PC-3 (cell line): ENCODE measurements at regions not wholly inside any gene's neighbourhood (a gene's known extent, or its start where the extent isn't known, plus 50 kb on each side); places are given as distances from the start of the nearest gene placed in this dataset.

Experiments used
- ATAC-seq: fragments of 200-7000 bp; cut with Tn5 transposase; 2 replicates; pipeline ENCODE4 v1.9.1; 2020; ENCODE audit warnings: mild to moderate bottlenecking, moderate library complexity
- BruUV-seq: library from RNA; stranded (reverse); fragments of 400-500 nt; replicated peaks from 2 replicates; lab custom pipeline; 2021; lab: Mats Ljungman, UMichigan
- CTCF ChIA-PET: fragments of 300-600 bp; sonication (Branson Sonifier 250); formaldehyde crosslinking; loops from one replicate; lab custom pipeline; 2022; ENCODE audit warnings: antibody characterized with exemption; lab: Charles Lee
- POLR2A ChIA-PET: fragments of 300-600 bp; sonication (Branson Sonifier 250); formaldehyde crosslinking; loops from one replicate; lab custom pipeline; 2022; ENCODE audit warnings: antibody characterized with exemption; ENCODE audit not compliant: unreplicated experiment; lab: Charles Lee
- DNase-seq: peaks from one replicate; pipeline ENCODE4 v3.0.0-alpha.2; 2015
- H2AFZ ChIP-seq: fragments of 300-600 bp; sonication (generic); 2 replicates; pipeline ENCODE4 v1.6.0; 2016; ENCODE audit warnings: antibody characterized with exemption, low read length
- H3F3A ChIP-seq: fragments of 300-600 bp; sonication (generic); one replicate; pipeline ENCODE4 v1.6.0; 2017; ENCODE audit warnings: antibody characterized with exemption, low read length, control low read depth, mild to moderate bottlenecking; ENCODE audit not compliant: unreplicated experiment
- H3K27ac ChIP-seq: fragments of 300-600 bp; sonication (generic); 2 replicates; pipeline ENCODE4 v1.5.1; 2016; ENCODE audit warnings: mild to moderate bottlenecking, low read length
- H3K27me3 ChIP-seq: fragments of 300-600 bp; sonication (generic); 2 replicates; pipeline ENCODE4 v1.6.1; 2016; ENCODE audit warnings: low read length, mixed read lengths
- H3K36me3 ChIP-seq: fragments of 300-600 bp; sonication (generic); 2 replicates; pipeline ENCODE4 v1.6.1; 2016; ENCODE audit warnings: low read depth, mixed run types, low read length, mixed read lengths
- H3K4me1 ChIP-seq: fragments of 300-600 bp; sonication (generic); 2 replicates; pipeline ENCODE4 v1.5.1; 2016; ENCODE audit warnings: low read length; ENCODE audit not compliant: insufficient read depth
- H3K4me2 ChIP-seq: fragments of 300-600 bp; sonication (generic); 2 replicates; pipeline ENCODE4 v1.6.0; 2016; ENCODE audit warnings: low read length
- H3K4me3 ChIP-seq: fragments of 300-600 bp; sonication (generic); 2 replicates; pipeline ENCODE4 v1.5.1; 2016; ENCODE audit warnings: mild to moderate bottlenecking, low read length, mixed read lengths
- H3K79me2 ChIP-seq: fragments of 300-600 bp; sonication (generic); 2 replicates; pipeline ENCODE4 v1.6.1; 2017; ENCODE audit warnings: low read length, mixed read lengths
- H3K9ac ChIP-seq: fragments of 300-600 bp; sonication (generic); 2 replicates; pipeline ENCODE4 v1.6.0; 2016; ENCODE audit warnings: mild to moderate bottlenecking, low read length
- H3K9me2 ChIP-seq: fragments of 300-600 bp; sonication (generic); replicated peaks from 2 replicates; pipeline ENCODE4 v1.6.1; 2016; ENCODE audit warnings: mixed run types, low read length, mixed read lengths
- H3K9me3 ChIP-seq: fragments of 300-600 bp; sonication (generic); 2 replicates; pipeline ENCODE4 v1.6.1; 2016; ENCODE audit warnings: low read length, mixed read lengths
- H4K20me1 ChIP-seq: fragments of 300-600 bp; sonication (generic); 2 replicates; pipeline ENCODE4 v1.6.1; 2016; ENCODE audit warnings: low read length, mixed read lengths
- EZH2 ChIP-seq: fragments of 300-600 bp; sonication (generic); IDR thresholded peaks from one replicate; pipeline ENCODE4 v1.6.1; 2017; ENCODE audit warnings: antibody characterized with exemption, mild to moderate bottlenecking, low read length; ENCODE audit not compliant: unreplicated experiment
- EZH2phosphoT487 ChIP-seq: fragments of 300-600 bp; sonication (generic); IDR thresholded peaks from 2 replicates; pipeline ENCODE4 v1.6.1; 2018; ENCODE audit warnings: mild to moderate bottlenecking, antibody characterized with exemption, low read length, borderline replicate concordance
- intact Hi-C: fragments of 100-400 bp; cut with micrococcal nuclease; formaldehyde crosslinking; loops from 2 replicates; pipeline ENCODE4 v1.9.0; 2023
- TF ChIP-seq, protein P1 (sequence below): fragments of 300-600 bp; sonication (generic); conservative IDR thresholded peaks from 2 replicates; pipeline ENCODE4 v1.5.1; 2017; ENCODE audit warnings: antibody characterized with exemption, low read depth, mild to moderate bottlenecking, low read length

DNA sequence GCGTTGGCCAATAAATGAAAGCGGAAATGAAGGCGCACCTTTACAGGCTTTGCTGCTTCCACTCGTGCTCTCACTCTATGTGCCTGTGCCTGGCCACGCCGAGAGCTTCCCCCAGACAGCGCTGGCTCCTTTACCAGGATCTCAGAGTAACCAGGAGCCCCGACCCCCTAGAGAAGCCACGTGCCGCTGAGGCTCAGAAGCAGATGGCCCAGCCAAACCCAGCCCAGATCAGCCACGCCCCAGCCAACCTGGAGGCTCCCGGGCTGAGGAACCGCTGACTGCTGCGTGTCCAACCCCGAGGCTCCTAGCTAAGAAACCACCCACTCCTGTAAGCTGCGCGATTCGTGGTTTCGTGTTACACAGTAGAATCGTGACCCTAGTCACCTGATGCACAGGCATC is 199.3 kb downstream of the NCK2 start:
- H2AFZ ChIP-seq: no peak overlapping the region
- no peak for TF ChIP-seq EZH2
- TF ChIP-seq, protein P1, sequence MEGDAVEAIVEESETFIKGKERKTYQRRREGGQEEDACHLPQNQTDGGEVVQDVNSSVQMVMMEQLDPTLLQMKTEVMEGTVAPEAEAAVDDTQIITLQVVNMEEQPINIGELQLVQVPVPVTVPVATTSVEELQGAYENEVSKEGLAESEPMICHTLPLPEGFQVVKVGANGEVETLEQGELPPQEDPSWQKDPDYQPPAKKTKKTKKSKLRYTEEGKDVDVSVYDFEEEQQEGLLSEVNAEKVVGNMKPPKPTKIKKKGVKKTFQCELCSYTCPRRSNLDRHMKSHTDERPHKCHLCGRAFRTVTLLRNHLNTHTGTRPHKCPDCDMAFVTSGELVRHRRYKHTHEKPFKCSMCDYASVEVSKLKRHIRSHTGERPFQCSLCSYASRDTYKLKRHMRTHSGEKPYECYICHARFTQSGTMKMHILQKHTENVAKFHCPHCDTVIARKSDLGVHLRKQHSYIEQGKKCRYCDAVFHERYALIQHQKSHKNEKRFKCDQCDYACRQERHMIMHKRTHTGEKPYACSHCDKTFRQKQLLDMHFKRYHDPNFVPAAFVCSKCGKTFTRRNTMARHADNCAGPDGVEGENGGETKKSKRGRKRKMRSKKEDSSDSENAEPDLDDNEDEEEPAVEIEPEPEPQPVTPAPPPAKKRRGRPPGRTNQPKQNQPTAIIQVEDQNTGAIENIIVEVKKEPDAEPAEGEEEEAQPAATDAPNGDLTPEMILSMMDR: no peak
- TF ChIP-seq EZH2phosphoT487: no peak
- no peak overlapping the region for H3K4me2 ChIP-seq
- H4K20me1 ChIP-seq: no peaks in the 10 kb centered on the region
- H3K4me1 ChIP-seq: no peaks in the 10 kb centered on the region
- H3K27me3 ChIP-seq: no peaks in the 10 kb centered on the region
- ChIA-PET CTCF (no interaction called here), POLR2A (no interaction called here)
- DNase-seq (no peak), ATAC-seq (no peak)
- H3F3A ChIP-seq: no peaks in the 10 kb centered on the region
- no peaks in the 10 kb centered on the region for H3K36me3 ChIP-seq
- H3K27ac ChIP-seq: no peak overlapping the region
- H3K9ac ChIP-seq: no peak overlapping the region
- no TSS peak for BruUV-seq
- no peaks in the 10 kb centered on the region for H3K79me2 ChIP-seq
- H3K9me3 ChIP-seq: no peaks in the 10 kb centered on the region
- H3K4me3 ChIP-seq: no peak overlapping the region
- intact Hi-C loops: no loop called here
- no peaks in the 10 kb centered on the region for H3K9me2 ChIP-seq
